GM18870 (cell line): ENCODE measurements at regions not wholly inside any gene's neighbourhood (a gene's known extent, or its start where the extent isn't known, plus 50 kb on each side); places are given as distances from the start of the nearest gene placed in this dataset.
"Not testable (repeated sequence)": the region's sequence is repeated elsewhere in the genome, so short reads cannot be mapped to it uniquely, and the experiment has no call there.

Source experiments
- ATAC-seq: cut with Tn5 transposase; IDR thresholded peaks from one replicate; pipeline ENCODE4 v1.9.1; 2021; ENCODE audit warnings: moderate library complexity; ENCODE audit not compliant: unreplicated experiment

DNA sequence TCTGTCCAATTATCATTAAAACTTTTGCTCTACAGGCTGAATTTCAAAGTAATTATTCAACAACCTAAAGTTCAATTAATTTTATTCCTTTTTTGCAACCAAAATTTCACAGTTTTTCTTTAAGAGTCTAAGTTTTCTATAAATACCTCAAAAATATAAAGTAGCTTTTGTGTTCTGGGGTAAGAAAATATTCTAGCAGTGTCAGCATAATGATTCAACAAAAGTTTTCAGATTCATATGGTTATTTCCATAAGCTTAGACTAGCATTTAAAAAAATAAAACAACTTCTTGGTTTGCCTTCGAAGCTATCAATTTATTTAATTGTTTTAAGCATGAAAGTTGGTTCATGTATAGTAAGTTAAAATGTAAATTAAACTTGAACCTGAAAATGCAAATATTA lies 1962.3 kb upstream of the CDH6 start:
- ATAC-seq = no peak

GRCh38 chr5:29230591-29230990 lies 1962.9 kb upstream of the CDH6 start:
- ATAC-seq = no peak

GRCh38 chr5:29229461-29229860 lies 1964.0 kb upstream of the CDH6 start:
- ATAC-seq = no peak

- ATAC-seq = no peak
Measured at GRCh38 chr5:29218138-29218537, 1975.3 kb upstream of the CDH6 start.

DNA sequence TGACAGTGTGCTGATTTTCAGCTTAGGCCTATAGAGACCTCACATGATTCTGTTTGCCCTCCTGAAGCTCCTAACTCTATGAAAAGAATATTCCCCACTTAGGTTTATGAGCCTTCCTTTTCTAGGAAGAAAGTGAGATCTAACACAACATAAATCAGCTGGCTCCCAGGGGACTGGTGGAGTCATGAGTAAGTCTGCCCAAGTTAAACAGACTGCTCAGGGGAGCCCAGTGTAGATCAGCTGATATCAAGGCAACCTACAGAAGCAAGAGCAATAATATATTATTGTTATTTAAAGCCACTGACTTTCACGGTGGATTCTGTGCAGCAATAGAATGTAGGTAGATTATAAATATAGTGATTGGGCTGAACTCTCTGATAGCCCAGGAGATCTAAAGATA lies 1978.6 kb upstream of the CDH6 start:
- ATAC-seq = no peak

DNA sequence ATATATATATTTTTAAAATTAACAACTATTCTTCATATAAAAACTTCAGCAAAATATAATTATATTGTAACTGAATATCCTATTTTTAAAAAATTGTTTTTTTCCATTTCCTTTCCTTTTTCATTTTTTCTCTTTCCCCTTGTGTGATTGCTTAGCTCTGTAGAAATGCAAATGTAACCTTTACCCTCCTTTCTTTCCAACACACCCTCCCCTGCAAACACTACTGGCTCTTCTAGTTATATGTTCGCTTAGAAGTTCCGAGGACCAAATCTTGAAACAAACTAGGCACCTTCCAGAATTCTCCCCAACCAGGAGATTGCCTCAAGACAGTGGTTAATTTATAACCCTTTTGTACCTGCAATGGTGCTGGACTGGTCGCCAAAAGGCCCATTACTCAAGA lies 1980.0 kb upstream of the CDH6 start:
- ATAC-seq = no peak

GRCh38 chr5:29208024-29208423 lies 1985.5 kb upstream of the CDH6 start:
- ATAC-seq = no peak

- no peak for ATAC-seq
Measured at GRCh38 chr5:29203049-29203448, 1990.4 kb upstream of the CDH6 start.

GRCh38 chr5:29197631-29198454 lies 1995.6 kb upstream of the CDH6 start:
- ATAC-seq = no peak

DNA sequence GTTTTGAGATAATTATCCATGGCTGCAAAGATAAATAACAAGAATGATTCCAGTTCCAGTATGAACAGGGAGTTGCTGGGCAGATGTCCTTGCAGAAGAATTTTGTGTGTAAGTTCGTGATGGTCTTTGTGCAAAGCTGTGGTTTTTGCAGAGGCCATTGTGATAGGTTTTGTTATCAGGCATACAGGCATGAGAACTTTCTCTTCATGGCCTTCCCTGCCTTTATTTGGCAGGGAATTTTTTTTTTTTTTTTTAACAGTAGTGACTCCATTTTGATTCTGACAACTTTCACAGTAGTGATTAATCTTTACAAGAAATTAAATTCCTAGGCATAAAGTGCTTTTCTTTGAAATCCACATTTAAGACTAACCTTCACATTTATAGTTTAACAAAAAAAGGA lies 1999.5 kb upstream of the CDH6 start:
- ATAC-seq = no peak

- not testable (repeated sequence) for ATAC-seq
Measured at GRCh38 chr5:29191269-29192048, 2002.0 kb upstream of the CDH6 start.

DNA sequence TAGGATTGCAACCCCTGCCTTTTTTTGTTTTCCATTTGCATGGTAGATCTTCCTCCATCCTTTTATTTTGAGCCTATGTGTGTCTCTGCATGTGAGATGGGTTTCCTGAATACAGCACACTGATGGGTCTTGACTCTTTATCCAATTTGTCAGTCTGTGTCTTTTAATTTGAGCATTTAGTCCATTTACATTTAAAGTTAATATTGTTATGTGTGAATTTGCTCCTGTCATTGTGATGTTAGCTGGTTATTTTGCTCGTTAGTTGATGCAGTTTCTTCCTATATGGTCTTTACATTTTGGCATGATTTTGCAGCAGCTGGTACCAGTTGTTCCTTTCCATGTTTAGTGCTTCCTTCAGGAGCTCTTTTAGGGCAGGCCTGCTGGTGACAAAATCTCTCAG lies 2003.1 kb upstream of the CDH6 start:
- not testable (repeated sequence) for ATAC-seq

DNA sequence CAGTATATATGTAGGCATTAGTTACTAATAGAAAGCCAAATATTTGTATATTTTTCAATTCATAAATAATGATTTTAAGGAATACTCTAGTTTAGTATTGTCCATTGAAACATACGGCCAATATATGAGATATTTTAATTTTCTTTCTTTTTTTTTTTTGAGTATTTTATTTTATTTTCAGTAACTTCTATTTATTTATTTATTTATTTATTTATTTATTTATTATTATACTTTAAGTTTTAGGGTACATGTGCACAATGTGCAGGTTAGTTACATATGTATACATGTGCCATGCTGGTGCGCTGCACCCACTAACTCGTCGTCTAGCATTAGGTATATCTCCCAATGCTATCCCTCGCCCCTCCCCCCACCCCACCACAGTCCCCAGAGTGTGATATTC lies 2007.1 kb upstream of the CDH6 start:
- not testable (repeated sequence) for ATAC-seq

- ATAC-seq = no peak
Measured at GRCh38 chr5:29185558-29185957, 2007.9 kb upstream of the CDH6 start.

DNA sequence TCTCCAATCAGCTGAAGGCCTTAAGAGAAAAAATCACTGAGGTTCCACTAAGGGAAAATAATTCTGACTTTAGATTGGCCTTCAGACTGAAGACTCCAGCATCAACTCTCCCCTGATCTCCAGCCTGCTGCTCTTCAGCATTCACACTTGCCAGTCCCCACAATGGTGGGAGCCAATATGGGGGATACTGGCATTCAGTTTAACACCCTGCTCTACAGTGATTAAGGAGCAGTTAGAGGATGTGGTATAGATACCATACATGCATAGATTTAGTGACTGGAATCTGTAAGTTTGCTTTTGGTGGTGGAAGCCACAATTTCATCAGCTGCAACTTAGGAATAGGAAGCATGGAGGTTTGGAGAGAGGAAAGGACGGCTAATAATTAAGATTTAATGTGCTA lies 2017.7 kb upstream of the CDH6 start:
- ATAC-seq = no peak

GRCh38 chr5:29170599-29170998 lies 2022.9 kb upstream of the CDH6 start:
- no peak for ATAC-seq

DNA sequence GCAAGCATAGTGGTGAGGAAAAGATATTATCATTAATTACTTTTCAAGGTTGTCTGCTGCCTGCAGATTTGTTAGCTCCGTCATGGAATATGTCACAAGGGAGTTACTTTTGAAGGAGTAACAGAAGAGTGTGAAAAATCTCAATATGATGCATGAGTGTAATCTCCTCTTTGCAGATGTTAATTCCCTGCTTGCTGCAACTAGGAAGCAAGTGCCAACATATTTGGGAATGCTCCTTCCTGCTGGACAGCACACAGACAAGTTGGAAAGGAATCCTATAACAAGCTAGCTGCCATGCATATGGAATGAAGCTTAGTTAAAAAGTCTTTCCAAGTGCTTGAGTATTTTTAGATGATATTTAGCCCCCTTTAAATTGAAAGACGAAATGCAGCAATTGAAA lies 2023.6 kb upstream of the CDH6 start:
- ATAC-seq = no peak

GRCh38 chr5:29162297-29162696 lies 2031.2 kb upstream of the CDH6 start:
- ATAC-seq = no peak

GRCh38 chr5:29161399-29162291 lies 2031.8 kb upstream of the CDH6 start:
- no peak for ATAC-seq

DNA sequence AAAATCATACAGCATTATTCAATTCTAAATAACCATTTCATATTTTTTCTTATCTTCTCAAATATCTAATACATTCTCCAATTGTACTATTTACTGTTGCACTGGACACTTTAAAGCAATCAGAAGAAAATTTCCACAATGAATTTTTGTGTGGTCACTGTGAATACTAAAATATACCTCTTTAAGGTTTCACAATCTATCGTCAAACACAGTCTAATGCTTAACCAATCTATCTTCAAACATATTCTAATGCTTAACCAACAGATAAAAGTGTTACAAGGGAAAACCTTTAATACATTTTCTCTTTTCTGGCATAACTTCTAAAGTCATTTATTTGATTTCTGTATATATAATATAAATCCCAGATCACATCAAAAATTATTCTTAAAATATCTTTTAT lies 2035.5 kb upstream of the CDH6 start:
- no peak for ATAC-seq

DNA sequence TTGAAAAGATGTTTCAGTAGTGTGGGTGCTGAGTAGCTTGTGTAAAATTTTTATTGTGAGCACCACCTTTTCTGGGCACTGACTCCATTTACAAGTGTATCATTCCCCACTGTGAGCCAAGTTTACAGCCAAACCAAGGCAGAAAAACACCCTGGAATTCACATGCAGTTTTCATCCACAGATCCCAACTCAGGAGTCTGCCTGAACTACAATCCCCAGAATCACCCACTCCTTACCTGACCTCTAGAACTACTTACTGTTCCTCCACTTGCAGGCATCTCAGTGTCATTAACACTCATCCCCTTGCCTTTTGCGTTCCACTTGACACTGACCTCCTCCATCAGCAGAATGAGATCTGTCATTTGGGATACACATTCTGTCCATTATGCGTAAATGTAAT lies 2042.6 kb upstream of the CDH6 start:
- no peak for ATAC-seq
